ENCODE measurements at regions not wholly inside any gene's neighbourhood (a gene's known extent, or its start where the extent isn't known, plus 50 kb on each side); places are given as distances from the start of the nearest gene placed in this dataset.
A peak's percentile ranks its signal among the peaks of the same experiment; 100 is the strongest.

DNA sequence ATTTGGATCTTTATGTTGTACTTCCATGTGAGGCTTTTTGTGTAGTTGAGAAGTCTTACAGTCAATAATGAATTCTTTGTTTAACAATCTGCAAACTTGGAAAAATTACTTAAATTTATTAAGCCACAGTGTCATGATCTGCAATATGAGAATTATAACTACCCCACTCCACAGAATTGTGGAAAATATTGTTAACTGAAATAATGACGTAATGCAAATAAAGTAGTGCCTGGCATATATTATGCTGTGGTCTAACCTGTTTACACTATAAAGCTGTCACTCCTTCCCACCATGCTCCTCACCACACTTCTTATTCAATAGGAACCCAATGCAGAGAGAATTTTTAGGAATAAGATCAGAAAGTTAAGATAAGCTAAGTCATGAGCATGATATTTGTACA lies 632.1 kb upstream of the GALNTL6 start:
- Histone ChIP-seq H3K36me3 (ENCODE audit: insufficient read depth) (no peaks in the 10 kb centered on the region), H3K79me2 (replicated peaks; ENCODE audit: insufficient read depth) (no peaks in the 10 kb centered on the region), H2AFZ (no peak overlapping the region), H3K4me2 (no peak overlapping the region), H3F3A (replicated peaks; ENCODE audit: low read depth) (no peaks in the 10 kb centered on the region), H3K27ac (ENCODE audit: low read depth) (no peak overlapping the region), H3K4me3 (no peak overlapping the region), H4K20me1 (replicated peaks; ENCODE audit: insufficient read depth) (no peaks in the 10 kb centered on the region), H3K27me3 (ENCODE audit: insufficient read depth) (no peaks in the 10 kb centered on the region), H3K4me1 (ENCODE audit: insufficient read depth) (no peaks in the 10 kb centered on the region), H3K9me2 (ENCODE audit: insufficient read depth) (no peaks in the 10 kb centered on the region)
- Mint-ChIP-seq H3K36me3 (ENCODE audit: low read depth) (no peaks in the 10 kb centered on the region), H3K27me3 (ENCODE audit: insufficient read depth, low read depth, poor library complexity) (no peaks in the 10 kb centered on the region), H3K4me3 (no peak overlapping the region), H3K27ac (no peak overlapping the region; the same call in 1 of the 2 replicates), H3K4me1 (no peaks in the 10 kb centered on the region), H3K9me3 (no peaks in the 10 kb centered on the region; the same call in 2 of the 3 replicates)
- ATAC-seq: no peak
- DNase-seq (ENCODE audit: low spot score): no peak
- TF ChIP-seq, protein P1, sequence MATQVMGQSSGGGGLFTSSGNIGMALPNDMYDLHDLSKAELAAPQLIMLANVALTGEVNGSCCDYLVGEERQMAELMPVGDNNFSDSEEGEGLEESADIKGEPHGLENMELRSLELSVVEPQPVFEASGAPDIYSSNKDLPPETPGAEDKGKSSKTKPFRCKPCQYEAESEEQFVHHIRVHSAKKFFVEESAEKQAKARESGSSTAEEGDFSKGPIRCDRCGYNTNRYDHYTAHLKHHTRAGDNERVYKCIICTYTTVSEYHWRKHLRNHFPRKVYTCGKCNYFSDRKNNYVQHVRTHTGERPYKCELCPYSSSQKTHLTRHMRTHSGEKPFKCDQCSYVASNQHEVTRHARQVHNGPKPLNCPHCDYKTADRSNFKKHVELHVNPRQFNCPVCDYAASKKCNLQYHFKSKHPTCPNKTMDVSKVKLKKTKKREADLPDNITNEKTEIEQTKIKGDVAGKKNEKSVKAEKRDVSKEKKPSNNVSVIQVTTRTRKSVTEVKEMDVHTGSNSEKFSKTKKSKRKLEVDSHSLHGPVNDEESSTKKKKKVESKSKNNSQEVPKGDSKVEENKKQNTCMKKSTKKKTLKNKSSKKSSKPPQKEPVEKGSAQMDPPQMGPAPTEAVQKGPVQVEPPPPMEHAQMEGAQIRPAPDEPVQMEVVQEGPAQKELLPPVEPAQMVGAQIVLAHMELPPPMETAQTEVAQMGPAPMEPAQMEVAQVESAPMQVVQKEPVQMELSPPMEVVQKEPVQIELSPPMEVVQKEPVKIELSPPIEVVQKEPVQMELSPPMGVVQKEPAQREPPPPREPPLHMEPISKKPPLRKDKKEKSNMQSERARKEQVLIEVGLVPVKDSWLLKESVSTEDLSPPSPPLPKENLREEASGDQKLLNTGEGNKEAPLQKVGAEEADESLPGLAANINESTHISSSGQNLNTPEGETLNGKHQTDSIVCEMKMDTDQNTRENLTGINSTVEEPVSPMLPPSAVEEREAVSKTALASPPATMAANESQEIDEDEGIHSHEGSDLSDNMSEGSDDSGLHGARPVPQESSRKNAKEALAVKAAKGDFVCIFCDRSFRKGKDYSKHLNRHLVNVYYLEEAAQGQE (IDR thresholded peaks at IDR 0.05; ENCODE audit: unreplicated experiment): no peak
- TF ChIP-seq JUNB (IDR thresholded peaks at IDR 0.05; ENCODE audit: unreplicated experiment) (no peak), NANOG (IDR thresholded peaks at IDR 0.05; ENCODE audit: borderline replicate concordance) (no peak)

DNA sequence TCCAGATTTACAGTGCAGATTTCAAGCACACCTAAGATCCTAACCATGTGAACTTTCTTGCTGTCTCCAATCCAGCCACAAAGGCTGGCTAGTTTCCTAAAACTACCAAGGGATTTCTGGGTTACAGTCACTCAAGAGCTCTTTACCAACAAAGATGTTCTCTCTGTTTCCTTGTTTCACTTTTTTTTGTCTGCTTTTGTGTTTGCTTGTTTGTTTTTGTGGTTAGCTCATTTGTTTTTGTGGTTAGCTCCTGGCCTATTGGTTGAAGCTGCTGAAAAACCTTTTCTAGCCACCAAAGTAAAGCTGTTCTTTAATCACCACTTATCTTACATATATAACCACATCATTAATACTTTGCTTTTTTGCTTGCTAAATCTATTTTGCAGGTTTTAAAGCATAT lies 642.5 kb upstream of the GALNTL6 start:
- Histone ChIP-seq H3F3A (replicated peaks; ENCODE audit: low read depth) (no peaks in the 10 kb centered on the region), H3K36me3 (ENCODE audit: insufficient read depth) (no peaks in the 10 kb centered on the region), H3K27me3 (ENCODE audit: insufficient read depth) (no peaks in the 10 kb centered on the region), H2AFZ (peak overlapping the region; percentile 35; the same call in 1 of the 2 replicates), H3K79me2 (replicated peaks; ENCODE audit: insufficient read depth) (no peaks in the 10 kb centered on the region), H3K4me2 (no peak overlapping the region), H3K4me3 (no peak overlapping the region), H3K27ac (ENCODE audit: low read depth) (no peak overlapping the region), H3K4me1 (ENCODE audit: insufficient read depth) (no peaks in the 10 kb centered on the region), H4K20me1 (replicated peaks; ENCODE audit: insufficient read depth) (no peaks in the 10 kb centered on the region), H3K9me2 (ENCODE audit: insufficient read depth) (no peaks in the 10 kb centered on the region)
- H3K4me3 Mint-ChIP-seq: no peak overlapping the region
- DNase-seq (ENCODE audit: low spot score): no peak
- peaks cover 3% of the 10 kb centered on the region; the same call in 1 of the 3 replicates for H3K36me3 Mint-ChIP-seq (ENCODE audit: low read depth)
- no peak overlapping the region for H3K27ac Mint-ChIP-seq
- no peaks in the 10 kb centered on the region for H3K4me1 Mint-ChIP-seq
- no peak for ATAC-seq
- TF ChIP-seq, protein P2, sequence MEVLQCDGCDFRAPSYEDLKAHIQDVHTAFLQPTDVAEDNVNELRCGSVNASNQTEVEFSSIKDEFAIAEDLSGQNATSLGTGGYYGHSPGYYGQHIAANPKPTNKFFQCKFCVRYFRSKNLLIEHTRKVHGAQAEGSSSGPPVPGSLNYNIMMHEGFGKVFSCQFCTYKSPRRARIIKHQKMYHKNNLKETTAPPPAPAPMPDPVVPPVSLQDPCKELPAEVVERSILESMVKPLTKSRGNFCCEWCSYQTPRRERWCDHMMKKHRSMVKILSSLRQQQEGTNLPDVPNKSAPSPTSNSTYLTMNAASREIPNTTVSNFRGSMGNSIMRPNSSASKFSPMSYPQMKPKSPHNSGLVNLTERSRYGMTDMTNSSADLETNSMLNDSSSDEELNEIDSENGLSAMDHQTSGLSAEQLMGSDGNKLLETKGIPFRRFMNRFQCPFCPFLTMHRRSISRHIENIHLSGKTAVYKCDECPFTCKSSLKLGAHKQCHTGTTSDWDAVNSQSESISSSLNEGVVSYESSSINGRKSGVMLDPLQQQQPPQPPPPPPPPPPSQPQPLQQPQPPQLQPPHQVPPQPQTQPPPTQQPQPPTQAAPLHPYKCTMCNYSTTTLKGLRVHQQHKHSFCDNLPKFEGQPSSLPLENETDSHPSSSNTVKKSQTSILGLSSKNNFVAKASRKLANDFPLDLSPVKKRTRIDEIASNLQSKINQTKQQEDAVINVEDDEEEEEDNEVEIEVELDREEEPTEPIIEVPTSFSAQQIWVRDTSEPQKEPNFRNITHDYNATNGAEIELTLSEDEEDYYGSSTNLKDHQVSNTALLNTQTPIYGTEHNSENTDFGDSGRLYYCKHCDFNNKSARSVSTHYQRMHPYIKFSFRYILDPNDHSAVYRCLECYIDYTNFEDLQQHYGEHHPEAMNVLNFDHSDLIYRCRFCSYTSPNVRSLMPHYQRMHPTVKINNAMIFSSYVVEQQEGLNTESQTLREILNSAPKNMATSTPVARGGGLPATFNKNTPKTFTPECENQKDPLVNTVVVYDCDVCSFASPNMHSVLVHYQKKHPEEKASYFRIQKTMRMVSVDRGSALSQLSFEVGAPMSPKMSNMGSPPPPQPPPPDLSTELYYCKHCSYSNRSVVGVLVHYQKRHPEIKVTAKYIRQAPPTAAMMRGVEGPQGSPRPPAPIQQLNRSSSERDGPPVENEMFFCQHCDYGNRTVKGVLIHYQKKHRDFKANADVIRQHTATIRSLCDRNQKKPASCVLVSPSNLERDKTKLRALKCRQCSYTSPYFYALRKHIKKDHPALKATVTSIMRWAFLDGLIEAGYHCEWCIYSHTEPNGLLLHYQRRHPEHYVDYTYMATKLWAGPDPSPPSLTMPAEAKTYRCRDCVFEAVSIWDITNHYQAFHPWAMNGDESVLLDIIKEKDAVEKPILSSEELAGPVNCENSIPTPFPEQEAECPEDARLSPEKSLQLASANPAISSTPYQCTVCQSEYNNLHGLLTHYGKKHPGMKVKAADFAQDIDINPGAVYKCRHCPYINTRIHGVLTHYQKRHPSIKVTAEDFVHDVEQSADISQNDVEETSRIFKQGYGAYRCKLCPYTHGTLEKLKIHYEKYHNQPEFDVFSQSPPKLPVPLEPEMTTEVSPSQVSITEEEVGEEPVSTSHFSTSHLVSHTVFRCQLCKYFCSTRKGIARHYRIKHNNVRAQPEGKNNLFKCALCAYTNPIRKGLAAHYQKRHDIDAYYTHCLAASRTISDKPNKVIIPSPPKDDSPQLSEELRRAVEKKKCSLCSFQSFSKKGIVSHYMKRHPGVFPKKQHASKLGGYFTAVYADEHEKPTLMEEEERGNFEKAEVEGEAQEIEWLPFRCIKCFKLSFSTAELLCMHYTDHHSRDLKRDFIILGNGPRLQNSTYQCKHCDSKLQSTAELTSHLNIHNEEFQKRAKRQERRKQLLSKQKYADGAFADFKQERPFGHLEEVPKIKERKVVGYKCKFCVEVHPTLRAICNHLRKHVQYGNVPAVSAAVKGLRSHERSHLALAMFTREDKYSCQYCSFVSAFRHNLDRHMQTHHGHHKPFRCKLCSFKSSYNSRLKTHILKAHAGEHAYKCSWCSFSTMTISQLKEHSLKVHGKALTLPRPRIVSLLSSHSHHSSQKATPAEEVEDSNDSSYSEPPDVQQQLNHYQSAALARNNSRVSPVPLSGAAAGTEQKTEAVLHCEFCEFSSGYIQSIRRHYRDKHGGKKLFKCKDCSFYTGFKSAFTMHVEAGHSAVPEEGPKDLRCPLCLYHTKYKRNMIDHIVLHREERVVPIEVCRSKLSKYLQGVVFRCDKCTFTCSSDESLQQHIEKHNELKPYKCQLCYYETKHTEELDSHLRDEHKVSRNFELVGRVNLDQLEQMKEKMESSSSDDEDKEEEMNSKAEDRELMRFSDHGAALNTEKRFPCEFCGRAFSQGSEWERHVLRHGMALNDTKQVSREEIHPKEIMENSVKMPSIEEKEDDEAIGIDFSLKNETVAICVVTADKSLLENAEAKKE (CRISPR knock-in tag; IDR thresholded peaks at IDR 0.05): no peak
- TF ChIP-seq ZNF114 (CRISPR knock-in tag; IDR thresholded peaks at IDR 0.05): no peak
- TF ChIP-seq, protein P3, sequence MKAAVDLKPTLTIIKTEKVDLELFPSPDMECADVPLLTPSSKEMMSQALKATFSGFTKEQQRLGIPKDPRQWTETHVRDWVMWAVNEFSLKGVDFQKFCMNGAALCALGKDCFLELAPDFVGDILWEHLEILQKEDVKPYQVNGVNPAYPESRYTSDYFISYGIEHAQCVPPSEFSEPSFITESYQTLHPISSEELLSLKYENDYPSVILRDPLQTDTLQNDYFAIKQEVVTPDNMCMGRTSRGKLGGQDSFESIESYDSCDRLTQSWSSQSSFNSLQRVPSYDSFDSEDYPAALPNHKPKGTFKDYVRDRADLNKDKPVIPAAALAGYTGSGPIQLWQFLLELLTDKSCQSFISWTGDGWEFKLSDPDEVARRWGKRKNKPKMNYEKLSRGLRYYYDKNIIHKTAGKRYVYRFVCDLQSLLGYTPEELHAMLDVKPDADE (IDR thresholded peaks at IDR 0.05): no peak
- TF ChIP-seq NANOG (IDR thresholded peaks at IDR 0.05; ENCODE audit: borderline replicate concordance): no peak
- TF ChIP-seq EZH2 (IDR thresholded peaks at IDR 0.05; ENCODE audit: low read depth, unreplicated experiment): no peak
- TF ChIP-seq, protein P4, sequence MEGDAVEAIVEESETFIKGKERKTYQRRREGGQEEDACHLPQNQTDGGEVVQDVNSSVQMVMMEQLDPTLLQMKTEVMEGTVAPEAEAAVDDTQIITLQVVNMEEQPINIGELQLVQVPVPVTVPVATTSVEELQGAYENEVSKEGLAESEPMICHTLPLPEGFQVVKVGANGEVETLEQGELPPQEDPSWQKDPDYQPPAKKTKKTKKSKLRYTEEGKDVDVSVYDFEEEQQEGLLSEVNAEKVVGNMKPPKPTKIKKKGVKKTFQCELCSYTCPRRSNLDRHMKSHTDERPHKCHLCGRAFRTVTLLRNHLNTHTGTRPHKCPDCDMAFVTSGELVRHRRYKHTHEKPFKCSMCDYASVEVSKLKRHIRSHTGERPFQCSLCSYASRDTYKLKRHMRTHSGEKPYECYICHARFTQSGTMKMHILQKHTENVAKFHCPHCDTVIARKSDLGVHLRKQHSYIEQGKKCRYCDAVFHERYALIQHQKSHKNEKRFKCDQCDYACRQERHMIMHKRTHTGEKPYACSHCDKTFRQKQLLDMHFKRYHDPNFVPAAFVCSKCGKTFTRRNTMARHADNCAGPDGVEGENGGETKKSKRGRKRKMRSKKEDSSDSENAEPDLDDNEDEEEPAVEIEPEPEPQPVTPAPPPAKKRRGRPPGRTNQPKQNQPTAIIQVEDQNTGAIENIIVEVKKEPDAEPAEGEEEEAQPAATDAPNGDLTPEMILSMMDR (conservative IDR thresholded peaks at IDR 0.05; ENCODE audit: low read depth in 2 of 2): no peak
- no peak for TF ChIP-seq STAT1 (IDR thresholded peaks at IDR 0.05; ENCODE audit: unreplicated experiment)
- no peak for TF ChIP-seq CREB1 (CRISPR knock-in tag; IDR thresholded peaks at IDR 0.05; ENCODE audit: low read depth)
- peaks cover 4% of the 10 kb centered on the region for H3K27me3 Mint-ChIP-seq (ENCODE audit: insufficient read depth, low read depth, poor library complexity)
- peaks cover 3% of the 10 kb centered on the region; the same call in 2 of the 3 replicates for H3K9me3 Mint-ChIP-seq

All from GM23338 (cell line).